ENCODE measurements at regions not wholly inside any gene's neighbourhood (a gene's known extent, or its start where the extent isn't known, plus 50 kb on each side); places are given as distances from the start of the nearest gene placed in this dataset.

GRCh38 chr11:70486731-70487130, 88.4 kb downstream of the CTTN start:
- Mint-ChIP-seq H3K9me3 (peaks cover 4% of the 10 kb centered on the region), H3K36me3 (peaks cover 6% of the 10 kb centered on the region), H3K27ac (no peak overlapping the region), H3K4me1 (no peaks in the 10 kb centered on the region), H3K27me3 (peaks cover 12% of the 10 kb centered on the region), H3K4me3 (no peak overlapping the region)
- ATAC-seq: no peak

- H3K4me1 Mint-ChIP-seq: no peaks in the 10 kb centered on the region
- peaks cover 4% of the 10 kb centered on the region for H3K9me3 Mint-ChIP-seq
- no peak overlapping the region for H3K27ac Mint-ChIP-seq
- H3K27me3 Mint-ChIP-seq: peaks cover 12% of the 10 kb centered on the region
- no peak overlapping the region for H3K4me3 Mint-ChIP-seq
- no peak for ATAC-seq
- H3K36me3 Mint-ChIP-seq: peaks cover 6% of the 10 kb centered on the region
These were observed 88.8 kb downstream of the CTTN start for GRCh38 chr11:70487160-70487559.

- no peak for ATAC-seq
- Mint-ChIP-seq H3K4me3 (no peak overlapping the region), H3K4me1 (no peaks in the 10 kb centered on the region), H3K27me3 (peaks cover 12% of the 10 kb centered on the region), H3K36me3 (peaks cover 6% of the 10 kb centered on the region), H3K27ac (no peak overlapping the region), H3K9me3 (peaks cover 4% of the 10 kb centered on the region)
These were observed 89.4 kb downstream of the CTTN start for GRCh38 chr11:70487756-70488155.

GRCh38 chr11:70488171-70488703, 89.9 kb downstream of the CTTN start:
- Mint-ChIP-seq H3K27me3 (peaks cover 12% of the 10 kb centered on the region), H3K36me3 (peaks cover 6% of the 10 kb centered on the region), H3K4me3 (no peak overlapping the region), H3K27ac (no peak overlapping the region), H3K4me1 (no peaks in the 10 kb centered on the region), H3K9me3 (peaks cover 4% of the 10 kb centered on the region)
- no peak for ATAC-seq

GRCh38 chr11:70489276-70489675, 90.9 kb downstream of the CTTN start:
- Mint-ChIP-seq H3K27me3 (peaks cover 12% of the 10 kb centered on the region), H3K36me3 (peaks cover 6% of the 10 kb centered on the region), H3K4me3 (no peak overlapping the region), H3K4me1 (no peaks in the 10 kb centered on the region), H3K9me3 (peaks cover 4% of the 10 kb centered on the region), H3K27ac (no peak overlapping the region)
- ATAC-seq: no peak

GRCh38 chr11:70490208-70490607, 91.9 kb downstream of the CTTN start:
- peak; percentile 61 for ATAC-seq
- H3K27ac Mint-ChIP-seq: no peak overlapping the region
- peaks cover 4% of the 10 kb centered on the region for H3K9me3 Mint-ChIP-seq
- no peaks in the 10 kb centered on the region for H3K4me1 Mint-ChIP-seq
- H3K4me3 Mint-ChIP-seq: no peak overlapping the region
- peaks cover 6% of the 10 kb centered on the region for H3K36me3 Mint-ChIP-seq
- H3K27me3 Mint-ChIP-seq: peaks cover 10% of the 10 kb centered on the region

GRCh38 chr11:70490723-70491558, 92.6 kb downstream of the CTTN start:
- no peak overlapping the region for H3K27ac Mint-ChIP-seq
- H3K4me3 Mint-ChIP-seq: no peak overlapping the region
- H3K27me3 Mint-ChIP-seq: peaks cover 2% of the 10 kb centered on the region
- ATAC-seq: no peak
- H3K4me1 Mint-ChIP-seq: no peaks in the 10 kb centered on the region
- peaks cover 6% of the 10 kb centered on the region for H3K36me3 Mint-ChIP-seq
- H3K9me3 Mint-ChIP-seq: peaks cover 4% of the 10 kb centered on the region

- Mint-ChIP-seq H3K4me1 (no peaks in the 10 kb centered on the region), H3K4me3 (no peak overlapping the region), H3K27me3 (no peaks in the 10 kb centered on the region), H3K9me3 (peaks cover 4% of the 10 kb centered on the region), H3K36me3 (peaks cover 6% of the 10 kb centered on the region), H3K27ac (no peak overlapping the region)
- ATAC-seq: no peak
These were observed 93.6 kb downstream of the CTTN start for GRCh38 chr11:70491696-70492472.

GRCh38 chr11:70493089-70493474, 94.8 kb downstream of the CTTN start:
- H3K36me3 Mint-ChIP-seq: peaks cover 6% of the 10 kb centered on the region
- no peak overlapping the region for H3K4me3 Mint-ChIP-seq
- H3K9me3 Mint-ChIP-seq: peaks cover 4% of the 10 kb centered on the region
- H3K27me3 Mint-ChIP-seq: no peaks in the 10 kb centered on the region
- no peak for ATAC-seq
- no peaks in the 10 kb centered on the region for H3K4me1 Mint-ChIP-seq
- no peak overlapping the region for H3K27ac Mint-ChIP-seq

- no peak overlapping the region for H3K27ac Mint-ChIP-seq
- ATAC-seq: no peak
These were observed 95.6 kb downstream of the CTTN start for GRCh38 chr11:70493891-70494290.

GRCh38 chr11:70494559-70495350, 96.4 kb downstream of the CTTN start:
- ATAC-seq: no peak
- Mint-ChIP-seq H3K9me3 (peaks cover 4% of the 10 kb centered on the region), H3K4me3 (no peak overlapping the region), H3K27ac (no peak overlapping the region), H3K4me1 (no peaks in the 10 kb centered on the region), H3K27me3 (peaks cover 11% of the 10 kb centered on the region), H3K36me3 (peaks cover 6% of the 10 kb centered on the region)

More at GRCh38 chr11:70493891-70494290, 95.6 kb downstream of the CTTN start:
- H3K9me3 Mint-ChIP-seq: peaks cover 4% of the 10 kb centered on the region
- no peak overlapping the region for H3K4me3 Mint-ChIP-seq
- peaks cover 2% of the 10 kb centered on the region for H3K27me3 Mint-ChIP-seq
- peaks cover 6% of the 10 kb centered on the region for H3K36me3 Mint-ChIP-seq
- H3K4me1 Mint-ChIP-seq: no peaks in the 10 kb centered on the region

- Mint-ChIP-seq H3K4me3 (no peak overlapping the region), H3K27ac (no peak overlapping the region)
- no peak for ATAC-seq
These were observed 97.3 kb downstream of the CTTN start for GRCh38 chr11:70495351-70496310.

GRCh38 chr11:70496591-70497535, 98.5 kb downstream of the CTTN start:
- Mint-ChIP-seq H3K4me1 (no peaks in the 10 kb centered on the region), H3K36me3 (no peaks in the 10 kb centered on the region), H3K27me3 (peaks cover 17% of the 10 kb centered on the region), H3K4me3 (no peak overlapping the region), H3K9me3 (no peaks in the 10 kb centered on the region), H3K27ac (no peak overlapping the region)
- no peak for ATAC-seq

More at GRCh38 chr11:70495351-70496310, 97.3 kb downstream of the CTTN start:
- Mint-ChIP-seq H3K27me3 (peaks cover 14% of the 10 kb centered on the region), H3K9me3 (peaks cover 4% of the 10 kb centered on the region), H3K36me3 (peaks cover 6% of the 10 kb centered on the region), H3K4me1 (no peaks in the 10 kb centered on the region)

Measured in stimulated activated memory B cell treated with anti-CD40 and anti-IgM and Interleukin-4, amounts not matched to agents 10 μg/mL and 1 μg/mL and 100 μg/mL, for 72 hours (primary cell).